GM18519 (cell line): ENCODE measurements at regions not wholly inside any gene's neighbourhood (a gene's known extent, or its start where the extent isn't known, plus 50 kb on each side); places are given as distances from the start of the nearest gene placed in this dataset.
"Not testable (repeated sequence)": the region's sequence is repeated elsewhere in the genome, so short reads cannot be mapped to it uniquely, and the experiment has no call there.

ENCODE experiments used
- ATAC-seq: cut with Tn5 transposase; IDR thresholded peaks from one replicate; pipeline ENCODE4 v1.9.1; 2021; ENCODE audit warnings: mild to moderate bottlenecking, moderate library complexity; ENCODE audit not compliant: unreplicated experiment, low FRiP score

- no peak for ATAC-seq
Observed at GRCh38 chr6:112636650-112637262, 289.6 kb downstream of the RFPL4B start.

- no peak for ATAC-seq
Observed at GRCh38 chr6:112639391-112639831, 292.3 kb downstream of the RFPL4B start.

- ATAC-seq: no peak
Observed at GRCh38 chr6:112640891-112641290, 293.8 kb downstream of the RFPL4B start.

- ATAC-seq: no peak
Observed at GRCh38 chr6:112649853-112650252, 302.7 kb downstream of the RFPL4B start.

GRCh38 chr6:112651239-112651638 lies 304.1 kb downstream of the RFPL4B start:
- ATAC-seq: no peak

- no peak for ATAC-seq
Observed at GRCh38 chr6:112659912-112660311, 312.8 kb downstream of the RFPL4B start.

- ATAC-seq: no peak
Observed at GRCh38 chr6:112660626-112661025, 313.5 kb downstream of the RFPL4B start.

- no peak for ATAC-seq
Observed at GRCh38 chr6:112663698-112664097, 316.6 kb downstream of the RFPL4B start.

GRCh38 chr6:112665114-112665513 lies 318.0 kb downstream of the RFPL4B start:
- ATAC-seq: no peak

- ATAC-seq: no peak
Observed at GRCh38 chr6:112665815-112666214, 318.7 kb downstream of the RFPL4B start.

- no peak for ATAC-seq
Observed at GRCh38 chr6:112667427-112667826, 320.3 kb downstream of the RFPL4B start.

- no peak for ATAC-seq
Observed at GRCh38 chr6:112680091-112680490, 333.0 kb downstream of the RFPL4B start.

- no peak for ATAC-seq
Observed at GRCh38 chr6:112682071-112682470, 334.9 kb downstream of the RFPL4B start.

GRCh38 chr6:112683106-112683505 lies 336.0 kb downstream of the RFPL4B start:
- ATAC-seq: no peak

- ATAC-seq: no peak
Observed at GRCh38 chr6:112683926-112684325, 336.8 kb downstream of the RFPL4B start.

- ATAC-seq: not testable (repeated sequence)
Observed at GRCh38 chr6:112685521-112686220, 338.5 kb downstream of the RFPL4B start.

- ATAC-seq: not testable (repeated sequence)
Observed at GRCh38 chr6:112688487-112689165, 341.5 kb downstream of the RFPL4B start.

GRCh38 chr6:112689183-112689858 lies 342.2 kb downstream of the RFPL4B start:
- not testable (repeated sequence) for ATAC-seq

GRCh38 chr6:112690497-112691202 lies 343.5 kb downstream of the RFPL4B start:
- ATAC-seq: no peak

GRCh38 chr6:112691289-112691688 lies 344.2 kb downstream of the RFPL4B start:
- ATAC-seq: no peak
